Erythroblast (primary cell): ENCODE measurements at regions not wholly inside any gene's neighbourhood (a gene's known extent, or its start where the extent isn't known, plus 50 kb on each side); places are given as distances from the start of the nearest gene placed in this dataset.

ENCODE experiments used
- GATA1 ChIP-seq: IDR thresholded peaks from 2 replicates; pipeline ENCODE4 v1.6.1; 2011; ENCODE audit warnings: low read depth, mild to moderate bottlenecking, control low read depth, low read length, moderate library complexity
- POLR2A ChIP-seq: IDR thresholded peaks from 2 replicates; pipeline ENCODE4 v1.6.1; 2011; ENCODE audit warnings: mild to moderate bottlenecking, low read length

DNA sequence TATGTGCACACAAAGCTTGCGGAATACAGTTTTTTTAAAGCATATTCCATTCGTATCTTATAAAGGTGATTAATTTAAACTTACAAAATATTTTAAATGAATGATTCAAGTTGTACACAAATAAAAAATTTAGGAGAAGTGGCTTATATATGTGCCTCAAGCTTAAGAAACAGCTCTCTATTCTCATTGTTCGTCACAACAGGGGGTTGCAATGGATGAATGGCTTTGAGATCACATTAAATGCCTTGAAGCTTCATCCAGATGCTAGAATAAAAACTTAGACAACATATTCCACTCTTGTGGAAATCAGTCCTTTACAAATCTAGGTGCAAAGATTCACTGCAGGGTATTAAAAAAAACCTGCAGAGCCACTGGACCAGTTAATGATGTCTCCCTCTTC is 303.9 kb upstream of the LRFN5 start:
- no peak for TF ChIP-seq POLR2A
- TF ChIP-seq GATA1 = no peak
